ENCODE measurements at regions not wholly inside any gene's neighbourhood (a gene's known extent, or its start where the extent isn't known, plus 50 kb on each side); places are given as distances from the start of the nearest gene placed in this dataset.
"Not testable (repeated sequence)": the region's sequence is repeated elsewhere in the genome, so short reads cannot be mapped to it uniquely, and the experiment has no call there.

DNA sequence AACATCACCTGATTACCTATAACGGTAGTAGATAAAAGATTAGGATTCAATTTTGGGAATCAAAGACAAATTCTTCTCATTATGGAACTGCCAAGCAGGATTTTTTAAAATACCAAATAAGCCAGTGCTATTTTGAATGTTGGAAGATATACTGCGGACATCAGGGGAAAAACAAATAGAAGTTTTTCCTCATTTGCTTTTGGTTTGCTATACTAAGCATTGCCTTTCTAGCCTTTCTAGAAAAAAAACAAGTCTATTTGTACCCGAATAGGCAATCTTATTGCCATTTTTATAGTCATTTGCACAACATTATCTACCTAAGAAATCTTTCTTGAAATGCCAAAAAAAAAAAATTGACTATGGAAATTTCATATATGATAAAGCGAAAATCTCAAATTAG is 379.5 kb downstream of the CDH10 start:
- H3K9me3 ChIP-seq: no peaks in the 10 kb centered on the region
- Mint-ChIP-seq H3K9me3 (ENCODE audit: unreplicated experiment) (no peaks in the 10 kb centered on the region), H3K27me3 (ENCODE audit: insufficient read depth, unreplicated experiment) (no peaks in the 10 kb centered on the region), H3K36me3 (ENCODE audit: insufficient read depth, unreplicated experiment) (no peaks in the 10 kb centered on the region), H3K27ac (ENCODE audit: unreplicated experiment) (no peak overlapping the region), H3K4me3 (ENCODE audit: unreplicated experiment) (no peak overlapping the region), H3K4me1 (ENCODE audit: low read depth, unreplicated experiment) (peaks cover 9% of the 10 kb centered on the region)
- H3K4me1 ChIP-seq: peaks cover 9% of the 10 kb centered on the region
- ChIA-PET POLR2A (no interaction called here), CTCF (no interaction called here)
- intact Hi-C loops (cut with micrococcal nuclease; ENCODE audit: unreplicated experiment): no loop called here
- H3K4me3 ChIP-seq (ENCODE audit: low read depth, low read length): no peak overlapping the region
- H3K36me3 ChIP-seq (ENCODE audit: control insufficient read depth, insufficient read depth, low read length): no peaks in the 10 kb centered on the region
- TF ChIP-seq, protein P1, sequence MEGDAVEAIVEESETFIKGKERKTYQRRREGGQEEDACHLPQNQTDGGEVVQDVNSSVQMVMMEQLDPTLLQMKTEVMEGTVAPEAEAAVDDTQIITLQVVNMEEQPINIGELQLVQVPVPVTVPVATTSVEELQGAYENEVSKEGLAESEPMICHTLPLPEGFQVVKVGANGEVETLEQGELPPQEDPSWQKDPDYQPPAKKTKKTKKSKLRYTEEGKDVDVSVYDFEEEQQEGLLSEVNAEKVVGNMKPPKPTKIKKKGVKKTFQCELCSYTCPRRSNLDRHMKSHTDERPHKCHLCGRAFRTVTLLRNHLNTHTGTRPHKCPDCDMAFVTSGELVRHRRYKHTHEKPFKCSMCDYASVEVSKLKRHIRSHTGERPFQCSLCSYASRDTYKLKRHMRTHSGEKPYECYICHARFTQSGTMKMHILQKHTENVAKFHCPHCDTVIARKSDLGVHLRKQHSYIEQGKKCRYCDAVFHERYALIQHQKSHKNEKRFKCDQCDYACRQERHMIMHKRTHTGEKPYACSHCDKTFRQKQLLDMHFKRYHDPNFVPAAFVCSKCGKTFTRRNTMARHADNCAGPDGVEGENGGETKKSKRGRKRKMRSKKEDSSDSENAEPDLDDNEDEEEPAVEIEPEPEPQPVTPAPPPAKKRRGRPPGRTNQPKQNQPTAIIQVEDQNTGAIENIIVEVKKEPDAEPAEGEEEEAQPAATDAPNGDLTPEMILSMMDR (IDR thresholded peaks at IDR 0.05; ENCODE audit: insufficient read depth in 1 of 2, low read depth in 1 of 2, low read length in 1 of 2, severe bottlenecking in 1 of 2, unreplicated experiment in 1 of 2): no peak
- no TSS peak for BruUV-seq (replicated peaks)
- H3K27me3 ChIP-seq (replicated peaks; ENCODE audit: control insufficient read depth, insufficient read depth, low read length): no peaks in the 10 kb centered on the region
- no peak for DNase-seq

GRCh38 chr5:24268482-24269056 is 376.2 kb downstream of the CDH10 start:
- Mint-ChIP-seq H3K4me3 (ENCODE audit: unreplicated experiment) (no peak overlapping the region), H3K27me3 (ENCODE audit: insufficient read depth, unreplicated experiment) (no peaks in the 10 kb centered on the region), H3K4me1 (ENCODE audit: low read depth, unreplicated experiment) (peaks cover 9% of the 10 kb centered on the region), H3K36me3 (ENCODE audit: insufficient read depth, unreplicated experiment) (no peaks in the 10 kb centered on the region), H3K27ac (ENCODE audit: unreplicated experiment) (no peak overlapping the region), H3K9me3 (ENCODE audit: unreplicated experiment) (no peaks in the 10 kb centered on the region)
- TF ChIP-seq, protein P1 (IDR thresholded peaks at IDR 0.05; ENCODE audit: insufficient read depth in 1 of 2, low read depth in 1 of 2, low read length in 1 of 2, severe bottlenecking in 1 of 2, unreplicated experiment in 1 of 2): no peak
- POLR2A ChIA-PET: no interaction called here
- no peaks in the 10 kb centered on the region for H3K9me3 ChIP-seq
- H3K4me3 ChIP-seq (ENCODE audit: low read depth, low read length): no peak overlapping the region
- H3K4me1 ChIP-seq: peaks cover 9% of the 10 kb centered on the region
- CTCF ChIA-PET: no interaction called here
- intact Hi-C loops (cut with micrococcal nuclease; ENCODE audit: unreplicated experiment): no loop called here
- H3K27me3 ChIP-seq (replicated peaks; ENCODE audit: control insufficient read depth, insufficient read depth, low read length): no peaks in the 10 kb centered on the region
- no peak for DNase-seq
- no peaks in the 10 kb centered on the region for H3K36me3 ChIP-seq (ENCODE audit: control insufficient read depth, insufficient read depth, low read length)
- no TSS peak for BruUV-seq (replicated peaks)

- H3K4me1 ChIP-seq; H3K9me3 Mint-ChIP-seq (ENCODE audit: unreplicated experiment); H3K36me3 ChIP-seq (ENCODE audit: control insufficient read depth, insufficient read depth, low read length); CTCF ChIA-PET; BruUV-seq (replicated peaks); H3K9me3 ChIP-seq; H3K4me1 Mint-ChIP-seq (ENCODE audit: low read depth, unreplicated experiment); H3K4me3 ChIP-seq (ENCODE audit: low read depth, low read length); intact Hi-C loops (cut with micrococcal nuclease; ENCODE audit: unreplicated experiment); H3K4me3 Mint-ChIP-seq (ENCODE audit: unreplicated experiment); H3K36me3 Mint-ChIP-seq (ENCODE audit: insufficient read depth, unreplicated experiment); H3K27me3 ChIP-seq (replicated peaks; ENCODE audit: control insufficient read depth, insufficient read depth, low read length); DNase-seq; H3K27ac Mint-ChIP-seq (ENCODE audit: unreplicated experiment); H3K27me3 Mint-ChIP-seq (ENCODE audit: insufficient read depth, unreplicated experiment); POLR2A ChIA-PET: not testable (repeated sequence)
These were observed 373.1 kb downstream of the CDH10 start for GRCh38 chr5:24271702-24272118.

DNA sequence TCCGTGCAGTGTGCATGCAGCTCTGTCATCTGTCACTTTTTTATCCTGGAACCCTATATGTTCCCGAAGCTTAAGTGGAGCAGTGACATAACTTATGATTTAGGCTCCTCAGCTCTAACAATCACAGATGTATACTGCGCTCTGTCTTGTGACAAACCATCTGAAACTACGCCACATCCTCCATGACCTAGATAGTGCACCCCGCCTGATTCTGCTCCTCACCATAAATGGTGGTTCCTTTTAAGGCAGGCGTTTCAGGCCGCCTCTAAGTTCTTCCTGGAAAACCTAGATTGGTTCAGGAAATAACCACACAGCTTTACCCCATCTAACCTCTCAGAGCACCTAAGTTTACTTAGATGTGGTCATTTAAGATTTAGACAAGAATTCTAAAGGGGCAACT is 372.0 kb downstream of the CDH10 start:
- Mint-ChIP-seq H3K27me3 (ENCODE audit: insufficient read depth, unreplicated experiment) (no peaks in the 10 kb centered on the region), H3K36me3 (ENCODE audit: insufficient read depth, unreplicated experiment) (no peaks in the 10 kb centered on the region), H3K9me3 (ENCODE audit: unreplicated experiment) (no peaks in the 10 kb centered on the region), H3K4me1 (ENCODE audit: low read depth, unreplicated experiment) (no peaks in the 10 kb centered on the region), H3K27ac (ENCODE audit: unreplicated experiment) (no peak overlapping the region), H3K4me3 (ENCODE audit: unreplicated experiment) (no peak overlapping the region)
- TF ChIP-seq, protein P1 (IDR thresholded peaks at IDR 0.05; ENCODE audit: insufficient read depth in 1 of 2, low read depth in 1 of 2, low read length in 1 of 2, severe bottlenecking in 1 of 2, unreplicated experiment in 1 of 2): no peak
- ChIA-PET POLR2A (no interaction called here), CTCF (no interaction called here)
- BruUV-seq (replicated peaks): no TSS peak
- no peaks in the 10 kb centered on the region for H3K9me3 ChIP-seq
- no peaks in the 10 kb centered on the region for H3K27me3 ChIP-seq (replicated peaks; ENCODE audit: control insufficient read depth, insufficient read depth, low read length)
- no peaks in the 10 kb centered on the region for H3K36me3 ChIP-seq (ENCODE audit: control insufficient read depth, insufficient read depth, low read length)
- H3K4me3 ChIP-seq (ENCODE audit: low read depth, low read length): no peak overlapping the region
- DNase-seq: no peak
- intact Hi-C loops (cut with micrococcal nuclease; ENCODE audit: unreplicated experiment): no loop called here
- no peaks in the 10 kb centered on the region for H3K4me1 ChIP-seq

All from Caco-2 (cell line).